ENCODE measurements at regions not wholly inside any gene's neighbourhood (a gene's known extent, or its start where the extent isn't known, plus 50 kb on each side); places are given as distances from the start of the nearest gene placed in this dataset.

DNA sequence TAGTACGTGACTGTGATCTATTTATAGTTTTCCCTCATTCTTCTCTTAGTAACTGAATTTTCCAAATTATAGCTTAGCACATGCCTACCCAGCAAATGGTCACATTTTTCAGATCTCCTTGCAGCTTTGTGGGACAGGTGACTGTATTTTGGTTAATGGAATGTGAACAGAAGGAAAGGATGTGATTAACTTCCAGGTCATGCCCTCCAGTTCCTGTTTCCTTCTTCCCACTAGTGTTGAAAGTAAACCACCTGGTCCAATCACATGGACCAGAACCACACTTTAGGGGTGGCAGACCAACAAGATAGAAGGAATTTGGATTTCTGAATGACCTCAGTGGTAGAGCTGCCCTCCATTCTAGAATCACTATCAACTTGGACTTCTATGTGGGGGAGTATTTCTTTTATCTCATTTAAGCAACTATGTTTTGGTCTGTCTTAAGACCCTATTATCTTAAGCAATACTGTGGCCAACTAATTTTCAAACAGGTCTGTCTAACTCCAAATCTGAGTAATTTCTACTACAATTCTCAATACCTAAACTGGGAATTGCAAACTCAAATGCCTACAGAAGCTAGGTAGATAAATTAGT lies 76.0 kb upstream of the TSC22D2 start:
- FAIRE-seq (no peak), ATAC-seq (no peak), DNase-seq (ENCODE audit: extremely low read depth in 1 of 4, low spot score in 3 of 4) (no peak)
- Histone ChIP-seq H2AFZ (ENCODE audit: low read depth, low read length) (no peak overlapping the region), H3K36me3 (ENCODE audit: control insufficient read depth, insufficient read depth, low read length) (no peaks in the 10 kb centered on the region), H3K4me2 (ENCODE audit: insufficient read depth, low read length) (no peak overlapping the region), H3K79me2 (ENCODE audit: control insufficient read depth, insufficient read depth, low read length) (no peaks in the 10 kb centered on the region), H3K9me3 (replicated peaks; ENCODE audit: control insufficient read depth, insufficient read depth, low read depth, low read length) (no peaks in the 10 kb centered on the region), H3K4me1 (replicated peaks in 1 of 2; ENCODE audit: control insufficient read depth in 2 of 2, insufficient read depth in 2 of 2, low read length in 2 of 2) (no peaks in the 10 kb centered on the region), H3K9me1 (ENCODE audit: control insufficient read depth, insufficient read depth, low read length) (no peaks in the 10 kb centered on the region), H3K9ac (ENCODE audit: insufficient read depth in 1 of 2, low read depth in 2 of 2, low read length in 2 of 2) (no peak overlapping the region), H3K27me3 (ENCODE audit: control insufficient read depth in 2 of 2, insufficient read depth in 2 of 2, low read length in 2 of 2) (peaks cover 5 to 10% of the 10 kb centered on the region in 2 experiments; a peak in 3 of 5 replicates), H3K4me3 (no peak overlapping the region), H3K27ac (ENCODE audit: extremely low read depth, low read depth, low read length) (no peak overlapping the region), H4K20me1 (replicated peaks; ENCODE audit: control insufficient read depth, insufficient read depth, low read length) (no peaks in the 10 kb centered on the region)
- in situ Hi-C loops (cut with MboI): no loop called here
- BruUV-seq (replicated peaks): no TSS peak
- 27% methylated on average over 1 of the region's 1 CpG for WGBS (ENCODE audit: insufficient coverage, low coverage, missing lambda C conversion rate)
- ChIA-PET POLR2A (interaction anchor here (0.6 kb wide), 1 partner anchor 32 kb away, joined by 4 read pairs; no protein-coding TSS in a partner anchor), CTCF (ENCODE audit: low intra/inter-chr PET ratio) (no interaction called here)
- intact Hi-C loops (cut with micrococcal nuclease): no loop called here
- TF ChIP-seq KLF16 (IDR thresholded peaks at IDR 0.05) (no peak), ETV6 (IDR thresholded peaks at IDR 0.05; ENCODE audit: borderline replicate concordance in 1 of 2, low read depth in 2 of 2, low read length in 1 of 2) (no peak), ETV6 (CRISPR knock-in tag; IDR thresholded peaks at IDR 0.05; ENCODE audit: borderline replicate concordance) (no peak), SMARCA5 (IDR thresholded peaks at IDR 0.05) (no peak), NR2C1 (IDR thresholded peaks at IDR 0.05) (peak; percentile 74), NR2C1 (tag; IDR thresholded peaks at IDR 0.05) (peak; percentile 61), NR2C2 (CRISPR knock-in tag; IDR thresholded peaks at IDR 0.05) (no peak), NR2C2 (tag; IDR thresholded peaks at IDR 0.05) (peak; percentile 79), GTF2E2 (tag; IDR thresholded peaks at IDR 0.05) (no peak), EZH2 (IDR thresholded peaks at IDR 0.05; ENCODE audit: borderline replicate concordance, low read depth, low read length) (no peak), ZNF41 (CRISPR knock-in tag; conservative IDR thresholded peaks at IDR 0.05) (no peak), ATF7 (IDR thresholded peaks at IDR 0.05) (no peak), RHOXF2B (CRISPR knock-in tag; conservative IDR thresholded peaks at IDR 0.05) (no peak), ARID1B (IDR thresholded peaks at IDR 0.05) (no peak), CEBPG (CRISPR knock-in tag; IDR thresholded peaks at IDR 0.05) (no peak), CEBPG (tag; conservative IDR thresholded peaks at IDR 0.05 in 1 of 2, IDR thresholded peaks at IDR 0.05 in 1 of 2) (0 out of 4 replicates have a peak, but pooled peaks of 1 of the 2 experiments have one; percentile 22), KLF13 (tag; IDR thresholded peaks at IDR 0.05; ENCODE audit: borderline replicate concordance, low read depth) (no peak), SNRNP70 (optimal IDR thresholded peaks at IDR 0.05; ENCODE audit: low read depth, low read length) (no peak), ZNF408 (CRISPR knock-in tag; IDR thresholded peaks at IDR 0.05; ENCODE audit: low read depth) (no peak)
- TF ChIP-seq, protein P1, sequence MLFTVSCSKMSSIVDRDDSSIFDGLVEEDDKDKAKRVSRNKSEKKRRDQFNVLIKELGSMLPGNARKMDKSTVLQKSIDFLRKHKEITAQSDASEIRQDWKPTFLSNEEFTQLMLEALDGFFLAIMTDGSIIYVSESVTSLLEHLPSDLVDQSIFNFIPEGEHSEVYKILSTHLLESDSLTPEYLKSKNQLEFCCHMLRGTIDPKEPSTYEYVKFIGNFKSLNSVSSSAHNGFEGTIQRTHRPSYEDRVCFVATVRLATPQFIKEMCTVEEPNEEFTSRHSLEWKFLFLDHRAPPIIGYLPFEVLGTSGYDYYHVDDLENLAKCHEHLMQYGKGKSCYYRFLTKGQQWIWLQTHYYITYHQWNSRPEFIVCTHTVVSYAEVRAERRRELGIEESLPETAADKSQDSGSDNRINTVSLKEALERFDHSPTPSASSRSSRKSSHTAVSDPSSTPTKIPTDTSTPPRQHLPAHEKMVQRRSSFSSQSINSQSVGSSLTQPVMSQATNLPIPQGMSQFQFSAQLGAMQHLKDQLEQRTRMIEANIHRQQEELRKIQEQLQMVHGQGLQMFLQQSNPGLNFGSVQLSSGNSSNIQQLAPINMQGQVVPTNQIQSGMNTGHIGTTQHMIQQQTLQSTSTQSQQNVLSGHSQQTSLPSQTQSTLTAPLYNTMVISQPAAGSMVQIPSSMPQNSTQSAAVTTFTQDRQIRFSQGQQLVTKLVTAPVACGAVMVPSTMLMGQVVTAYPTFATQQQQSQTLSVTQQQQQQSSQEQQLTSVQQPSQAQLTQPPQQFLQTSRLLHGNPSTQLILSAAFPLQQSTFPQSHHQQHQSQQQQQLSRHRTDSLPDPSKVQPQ (CRISPR knock-in tag; IDR thresholded peaks at IDR 0.05; ENCODE audit: borderline replicate concordance): no peak
- TF ChIP-seq, protein P2, sequence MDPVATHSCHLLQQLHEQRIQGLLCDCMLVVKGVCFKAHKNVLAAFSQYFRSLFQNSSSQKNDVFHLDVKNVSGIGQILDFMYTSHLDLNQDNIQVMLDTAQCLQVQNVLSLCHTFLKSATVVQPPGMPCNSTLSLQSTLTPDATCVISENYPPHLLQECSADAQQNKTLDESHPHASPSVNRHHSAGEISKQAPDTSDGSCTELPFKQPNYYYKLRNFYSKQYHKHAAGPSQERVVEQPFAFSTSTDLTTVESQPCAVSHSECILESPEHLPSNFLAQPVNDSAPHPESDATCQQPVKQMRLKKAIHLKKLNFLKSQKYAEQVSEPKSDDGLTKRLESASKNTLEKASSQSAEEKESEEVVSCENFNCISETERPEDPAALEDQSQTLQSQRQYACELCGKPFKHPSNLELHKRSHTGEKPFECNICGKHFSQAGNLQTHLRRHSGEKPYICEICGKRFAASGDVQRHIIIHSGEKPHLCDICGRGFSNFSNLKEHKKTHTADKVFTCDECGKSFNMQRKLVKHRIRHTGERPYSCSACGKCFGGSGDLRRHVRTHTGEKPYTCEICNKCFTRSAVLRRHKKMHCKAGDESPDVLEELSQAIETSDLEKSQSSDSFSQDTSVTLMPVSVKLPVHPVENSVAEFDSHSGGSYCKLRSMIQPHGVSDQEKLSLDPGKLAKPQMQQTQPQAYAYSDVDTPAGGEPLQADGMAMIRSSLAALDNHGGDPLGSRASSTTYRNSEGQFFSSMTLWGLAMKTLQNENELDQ (CRISPR knock-in tag; IDR thresholded peaks at IDR 0.05; ENCODE audit: borderline replicate concordance): no peak
